Liver (tissue), 8 donors: ENCODE measurements at regions not wholly inside any gene's neighbourhood (a gene's known extent, or its start where the extent isn't known, plus 50 kb on each side); places are given as distances from the start of the nearest gene placed in this dataset.

ENCODE experiments used
- DNase-seq: peaks from one replicate; pipeline ENCODE4 v3.0.0-alpha.2; 2017; ENCODE audit warnings: low spot score
- H3K27ac ChIP-seq, 2 donors: one replicate each; pipeline ENCODE4 v1.7.0; 2013; ENCODE audit warnings: inconsistent platforms in 2 of 2, low read length in 2 of 2, control low read depth in 1 of 2, low read depth in 1 of 2, mild to moderate bottlenecking in 1 of 2
- H3K27me3 ChIP-seq, 4 donors: one replicate each; pipeline versions ENCODE4 v1.6.1 to v1.7.0; 2013; ENCODE audit warnings: low read length in 3 of 4, inconsistent platforms in 1 of 4, mild to moderate bottlenecking in 1 of 4, moderate library complexity in 1 of 4; ENCODE audit not compliant: control insufficient read depth in 4 of 4, insufficient read depth in 4 of 4
- H3K36me3 ChIP-seq, 4 donors: one replicate each; pipeline versions ENCODE4 v1.6.1 to v1.7.0; 2013; ENCODE audit warnings: low read length in 3 of 4, mild to moderate bottlenecking in 3 of 4, low read depth in 1 of 4, moderate library complexity in 1 of 4; ENCODE audit not compliant: control insufficient read depth in 4 of 4, insufficient read depth in 3 of 4
- H3K4me1 ChIP-seq, 4 donors: one replicate each; pipeline versions ENCODE4 v1.6.1 to v1.7.0; 2013; ENCODE audit warnings: low read length in 3 of 4, mild to moderate bottlenecking in 3 of 4, moderate library complexity in 1 of 4; ENCODE audit not compliant: control insufficient read depth in 4 of 4, insufficient read depth in 4 of 4
- H3K4me3 ChIP-seq, 3 donors: one replicate each; pipeline versions ENCODE4 v1.6.1 to v1.7.0; 2013; ENCODE audit warnings: low read length in 3 of 3, control low read depth in 1 of 3, low read depth in 1 of 3, mild to moderate bottlenecking in 1 of 3
- H3K9ac ChIP-seq, 2 donors: one replicate each; pipeline ENCODE4 v1.7.0; 2013; ENCODE audit warnings: low read length in 2 of 2, mild to moderate bottlenecking in 2 of 2, moderate library complexity in 2 of 2, control low read depth in 1 of 2, low read depth in 1 of 2
- H3K9me3 ChIP-seq, 4 donors: one replicate each; pipeline versions ENCODE4 v1.6.1 to v1.7.0; 2013; ENCODE audit warnings: low read length in 3 of 4; ENCODE audit not compliant: control insufficient read depth in 4 of 4
- ATF3 ChIP-seq: IDR thresholded peaks from 2 replicates; pipeline ENCODE4 v1.6.1; 2016; ENCODE audit warnings: antibody characterized with exemption
- CTCF ChIP-seq: fragments of 150-350 bp; IDR thresholded peaks from 2 replicates; pipeline ENCODE4 v1.5.1; 2017; ENCODE audit warnings: improper control_type of control experiment, low read depth, low read length; ENCODE audit not compliant: missing input control
- EGR1 ChIP-seq, 2 donors: IDR thresholded peaks; 2 replicates each; pipeline ENCODE4 v1.6.1; 2016 to 2018; ENCODE audit warnings: antibody characterized with exemption in 2 of 2, low read depth in 2 of 2
- FOXA1 ChIP-seq: IDR thresholded peaks from 2 replicates; pipeline ENCODE4 v1.6.1; 2016; ENCODE audit warnings: antibody characterized with exemption
- GABPA ChIP-seq, 2 donors: IDR thresholded peaks in 1 of 2; conservative IDR thresholded peaks in 1 of 2; 2 replicates each; pipeline ENCODE4 v1.6.1; 2016; ENCODE audit warnings: antibody characterized with exemption in 2 of 2, mild to moderate bottlenecking in 1 of 2, moderate library complexity in 1 of 2
- HNF4A ChIP-seq, 2 donors: conservative IDR thresholded peaks; 2 replicates each; pipeline ENCODE4 v1.6.1; 2016; ENCODE audit warnings: antibody characterized with exemption in 2 of 2, mild to moderate bottlenecking in 2 of 2
- HNF4G ChIP-seq: IDR thresholded peaks from 2 replicates; pipeline ENCODE4 v1.6.1; 2016; ENCODE audit warnings: antibody characterized with exemption
- JUND ChIP-seq, 2 donors: IDR thresholded peaks; 2 replicates each; pipeline ENCODE4 v1.6.1; 2016; ENCODE audit warnings: antibody characterized with exemption in 2 of 2
- MAX ChIP-seq: IDR thresholded peaks from 2 replicates; pipeline ENCODE4 v1.6.1; 2016; ENCODE audit warnings: antibody characterized with exemption
- NR2F2 ChIP-seq: IDR thresholded peaks from 2 replicates; pipeline ENCODE4 v1.6.1; 2016; ENCODE audit warnings: antibody characterized with exemption
- RAD21 ChIP-seq, 2 donors: IDR thresholded peaks; 2 replicates each; pipeline ENCODE4 v1.6.1; 2016; ENCODE audit warnings: antibody characterized with exemption in 2 of 2, mild to moderate bottlenecking in 2 of 2
- REST ChIP-seq: IDR thresholded peaks from 2 replicates; pipeline ENCODE4 v1.6.1; 2016; ENCODE audit warnings: antibody characterized with exemption, mild to moderate bottlenecking
- RXRA ChIP-seq, 2 donors: IDR thresholded peaks; 2 replicates each; pipeline ENCODE4 v1.6.1; 2017 to 2018; ENCODE audit warnings: antibody characterized with exemption in 2 of 2, mild to moderate bottlenecking in 1 of 2
- SP1 ChIP-seq: IDR thresholded peaks from 2 replicates; pipeline ENCODE4 v1.6.1; 2018; ENCODE audit warnings: antibody characterized with exemption, mild to moderate bottlenecking
- TAF1 ChIP-seq: conservative IDR thresholded peaks from 2 replicates; pipeline ENCODE4 v1.6.1; 2016; ENCODE audit warnings: antibody characterized with exemption, mild to moderate bottlenecking
- YY1 ChIP-seq: IDR thresholded peaks from 2 replicates; pipeline ENCODE4 v1.6.1; 2016; ENCODE audit warnings: antibody characterized with exemption, mild to moderate bottlenecking
- ZBTB33 ChIP-seq: IDR thresholded peaks from 2 replicates; pipeline ENCODE4 v1.6.1; 2016; ENCODE audit warnings: antibody characterized with exemption
- WGBS: extraction: QIAGEN DNeasy Blood & Tissue Kit; methylation state at CpG from one replicate; pipeline ENCODE4 v1.1.7; 2013; 5-methylcytosine and 5-hydroxymethylcytosine counted together
- donor health status: healthy.
- donor health status: healthy.
- donor health status: healthy.
- donor health status: healthy.
- donor health status: healthy.

DNA sequence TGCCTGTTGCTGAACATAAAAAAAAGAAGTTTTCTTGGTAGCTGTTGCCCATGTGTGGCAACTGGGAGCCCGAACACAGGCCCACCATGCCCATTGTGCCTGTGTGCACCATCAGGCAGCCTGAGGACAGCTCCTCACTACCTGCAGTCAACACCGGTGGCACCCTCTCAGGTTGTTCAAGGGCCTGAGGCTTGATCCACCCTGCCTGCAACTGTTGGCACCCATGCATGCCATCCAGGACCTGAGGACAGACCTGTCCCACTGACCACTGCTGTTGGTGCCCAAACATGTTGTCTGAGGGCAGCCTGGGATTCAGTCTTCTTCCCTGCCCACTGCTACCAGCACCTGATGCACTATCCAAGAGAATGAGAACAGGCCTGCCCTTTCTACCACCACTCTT is 661.1 kb upstream of the ZNF804A start:
- Histone ChIP-seq H3K9me3 (peaks cover 0 to 4% (median 3%) of the 10 kb centered on the region in 4 donors), H3K9ac (no peak overlapping the region), H3K36me3 (no peaks in the 10 kb centered on the region), H3K4me3 (no peak overlapping the region), H3K27ac (no peak overlapping the region), H3K4me1 (no peaks in the 10 kb centered on the region), H3K27me3 (peaks cover 0 to 5% (median 0%) of the 10 kb centered on the region in 4 donors)
- whole genome bisulfite sequencing: 81% methylated on average over 2 of the region's 2 CpGs
- TF ChIP-seq HNF4A (conservative IDR thresholded peaks at IDR 0.05) (no peak), FOXA1 (no peak), HNF4G (no peak), RAD21 (IDR thresholded peaks at IDR 0.05) (no peak), GABPA (IDR thresholded peaks at IDR 0.05 in 1 of 2, conservative IDR thresholded peaks at IDR 0.05 in 1 of 2) (no peak), MAX (no peak), CTCF (no peak), ZBTB33 (no peak), TAF1 (no peak), RXRA (IDR thresholded peaks at IDR 0.05) (no peak), EGR1 (IDR thresholded peaks at IDR 0.05; ENCODE audit: low read depth in 2 of 2) (no peak), NR2F2 (no peak), YY1 (no peak), REST (no peak), ATF3 (no peak)
- no peak for DNase-seq

DNA sequence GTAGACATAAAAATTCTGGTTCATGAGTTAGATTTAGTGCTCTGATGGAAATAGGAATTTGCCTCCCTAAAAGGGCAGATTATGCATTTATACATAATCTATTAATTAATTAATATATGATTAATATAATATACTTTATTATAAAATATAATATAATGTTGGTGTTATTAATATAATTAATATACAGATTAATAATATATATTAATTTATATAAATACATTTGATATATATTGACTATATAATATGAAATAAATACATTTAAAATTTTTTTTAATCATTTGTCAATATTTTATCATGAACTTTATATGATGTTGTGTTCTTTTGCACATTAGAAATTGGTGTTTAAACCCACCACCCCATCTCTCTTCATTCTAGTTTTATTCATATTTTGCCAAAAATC is 652.1 kb upstream of the ZNF804A start:
- H3K4me1 ChIP-seq: no peaks in the 10 kb centered on the region
- H3K9ac ChIP-seq: no peak overlapping the region
- no peak overlapping the region for H3K27ac ChIP-seq
- no peak for TF ChIP-seq HNF4A (conservative IDR thresholded peaks at IDR 0.05)
- no peak for TF ChIP-seq TAF1
- no peak for TF ChIP-seq RAD21 (IDR thresholded peaks at IDR 0.05)
- TF ChIP-seq RXRA (IDR thresholded peaks at IDR 0.05): no peak
- no peak for TF ChIP-seq JUND (IDR thresholded peaks at IDR 0.05)
- no peak for TF ChIP-seq ZBTB33
- TF ChIP-seq ATF3: no peak
- no peak for TF ChIP-seq CTCF
- TF ChIP-seq SP1: no peak
- no peak for TF ChIP-seq HNF4G
- no peak for TF ChIP-seq MAX
- TF ChIP-seq FOXA1: no peak

More for the DNA sequence above, 652.1 kb upstream of the ZNF804A start:
- no peak overlapping the region for H3K4me3 ChIP-seq
- no peak for DNase-seq
- no peaks in the 10 kb centered on the region for H3K27me3 ChIP-seq
- no peaks in the 10 kb centered on the region for H3K9me3 ChIP-seq
- no peaks in the 10 kb centered on the region for H3K36me3 ChIP-seq
